Stimulated activated CD4-positive, alpha-beta T cell treated with anti-CD3 and anti-CD28 coated beads, TNF-alpha, amount 100 ng/mL, for 48 hours (primary cell): ENCODE measurements at regions not wholly inside any gene's neighbourhood (a gene's known extent, or its start where the extent isn't known, plus 50 kb on each side); places are given as distances from the start of the nearest gene placed in this dataset.

Experiments
- DNase-seq, 3 donors: peaks; one replicate each; pipeline ENCODE4 v3.0.0-alpha.2; 2020; ENCODE audit warnings: low read depth in 3 of 3

DNA sequence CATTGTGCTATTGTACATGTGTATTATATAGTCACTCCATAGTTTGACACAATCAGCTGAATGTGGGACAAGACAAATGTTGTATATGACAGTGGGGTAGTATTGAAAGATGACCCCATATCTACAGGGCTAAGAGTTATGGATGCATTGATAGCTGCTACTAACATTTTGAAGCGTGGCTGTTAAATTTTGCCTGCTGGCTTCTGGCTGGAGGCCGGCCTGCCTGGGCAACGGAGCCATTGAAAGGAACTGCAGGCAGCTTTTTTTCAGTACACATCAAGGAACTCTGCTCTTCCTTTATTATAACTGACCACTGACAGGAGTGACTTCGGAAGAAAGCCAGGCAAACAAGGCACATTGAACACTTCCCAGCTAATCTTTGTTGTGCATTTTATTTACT lies 76.1 kb upstream of the TMEM33 start:
- no peak for DNase-seq

GRCh38 chr4:41857226-41857641 lies 78.0 kb upstream of the TMEM33 start:
- no peak for DNase-seq

DNA sequence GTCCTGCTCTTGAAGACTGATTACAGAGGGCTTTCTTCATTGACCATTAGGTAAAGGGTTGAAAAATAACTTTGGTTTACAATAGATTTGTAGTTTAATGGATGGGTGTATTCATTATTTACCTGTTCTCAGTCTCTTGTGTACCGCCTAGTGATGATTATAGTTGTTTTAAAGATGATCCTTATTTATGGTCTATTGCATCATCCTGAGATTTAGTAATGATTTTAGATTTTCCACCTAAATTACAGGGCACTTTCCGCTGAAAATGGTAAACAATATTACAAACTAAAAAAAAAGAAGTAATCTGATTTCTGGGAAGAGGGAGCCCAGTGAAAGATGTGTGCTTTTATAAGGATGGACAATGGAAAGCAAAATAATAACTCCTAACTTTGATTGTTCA lies 78.4 kb upstream of the TMEM33 start:
- no peak for DNase-seq

DNA sequence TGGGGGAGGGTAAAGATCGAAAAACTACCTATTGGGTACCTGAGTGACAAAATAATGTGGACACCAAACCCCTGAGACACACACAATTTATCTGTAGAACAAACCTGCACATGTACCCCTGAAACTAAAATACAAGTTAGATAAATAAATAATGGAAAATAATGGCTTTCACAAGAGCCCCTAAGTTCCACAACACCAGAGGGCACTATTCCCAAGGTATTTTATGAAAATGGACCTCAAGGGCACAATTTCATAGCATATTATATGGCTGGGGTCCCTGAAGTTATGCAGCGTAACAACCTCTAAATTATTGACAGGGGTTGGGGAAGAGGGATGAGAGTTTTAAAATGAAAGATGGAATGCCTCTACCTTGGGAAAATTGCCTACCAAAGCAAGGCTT lies 81.3 kb upstream of the TMEM33 start:
- no peak for DNase-seq

GRCh38 chr4:41852229-41852628 lies 83.0 kb upstream of the TMEM33 start:
- DNase-seq = no peak

GRCh38 chr4:41851621-41852020 lies 83.6 kb upstream of the TMEM33 start:
- no peak for DNase-seq

GRCh38 chr4:41844327-41844726 lies 90.9 kb upstream of the TMEM33 start:
- DNase-seq = no peak

GRCh38 chr4:41839916-41840854 lies 91.7 kb upstream of the PHOX2B start:
- no peak for DNase-seq

DNA sequence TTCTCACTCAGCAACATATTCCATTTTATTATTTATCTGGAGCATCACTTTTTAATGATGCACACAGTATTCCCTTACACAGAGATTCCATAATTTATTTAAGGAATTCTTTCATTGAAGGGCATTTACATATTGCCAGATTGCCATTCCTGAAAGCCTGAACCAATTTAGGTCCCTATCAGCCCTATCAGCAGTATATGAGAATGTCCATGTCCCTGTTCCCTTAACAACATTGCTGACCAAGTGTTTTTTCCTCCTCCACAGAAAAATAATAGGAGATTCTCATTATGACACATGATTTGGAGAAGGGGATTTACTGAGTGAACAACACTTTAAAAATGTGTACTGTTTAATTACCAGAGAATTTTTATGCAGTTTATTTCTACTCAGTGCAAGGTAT lies 90.1 kb upstream of the PHOX2B start:
- no peak for DNase-seq

GRCh38 chr4:41835321-41835995 lies 86.9 kb upstream of the PHOX2B start:
- DNase-seq = no peak

DNA sequence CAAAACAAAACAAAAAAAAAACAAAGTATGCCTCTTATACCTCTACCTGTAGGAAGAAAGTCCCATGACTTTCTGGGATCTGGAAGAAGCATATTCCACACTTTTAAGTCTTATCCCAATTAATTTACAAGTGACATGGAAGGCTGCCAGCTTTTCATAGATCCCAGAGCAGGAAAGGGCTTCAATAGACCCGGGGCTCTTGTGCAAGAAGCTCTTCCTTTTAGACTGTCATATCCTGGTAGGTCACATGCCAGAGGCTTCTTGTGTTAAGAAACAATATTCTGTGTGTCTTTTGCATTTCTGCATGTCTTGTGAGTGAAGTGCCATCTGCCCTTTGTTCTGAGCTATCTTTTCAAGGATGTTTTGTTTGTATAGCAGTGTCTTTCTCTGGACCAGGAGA lies 84.4 kb upstream of the PHOX2B start:
- no peak for DNase-seq

DNA sequence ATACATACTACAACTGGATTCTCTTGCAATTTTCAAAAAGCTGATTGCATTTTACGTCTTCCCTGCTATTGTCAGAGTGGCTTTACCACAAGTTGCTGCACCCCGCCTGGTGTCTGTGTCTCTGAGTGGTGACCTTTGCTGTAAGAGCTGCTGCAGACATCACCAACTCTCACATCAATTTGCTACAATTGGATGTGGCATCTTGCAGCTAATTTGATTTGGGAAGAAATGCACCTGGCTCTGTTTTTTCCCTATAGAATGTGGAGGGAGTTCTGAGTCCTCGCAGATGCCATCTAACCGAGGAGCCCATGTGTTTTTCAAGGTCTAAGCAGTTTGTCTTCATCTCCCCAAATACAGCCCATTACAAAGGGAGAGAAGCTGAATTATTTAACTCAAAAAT lies 73.8 kb upstream of the PHOX2B start:
- DNase-seq = no peak

- DNase-seq = no peak
Observed at GRCh38 chr4:41820473-41820872, 71.9 kb upstream of the PHOX2B start.

GRCh38 chr4:41819621-41820020 lies 71.1 kb upstream of the PHOX2B start:
- DNase-seq = no peak

GRCh38 chr4:41815473-41815872 lies 66.9 kb upstream of the PHOX2B start:
- no peak for DNase-seq

- DNase-seq = no peak
Observed at GRCh38 chr4:41814565-41814964, 66.0 kb upstream of the PHOX2B start.

DNA sequence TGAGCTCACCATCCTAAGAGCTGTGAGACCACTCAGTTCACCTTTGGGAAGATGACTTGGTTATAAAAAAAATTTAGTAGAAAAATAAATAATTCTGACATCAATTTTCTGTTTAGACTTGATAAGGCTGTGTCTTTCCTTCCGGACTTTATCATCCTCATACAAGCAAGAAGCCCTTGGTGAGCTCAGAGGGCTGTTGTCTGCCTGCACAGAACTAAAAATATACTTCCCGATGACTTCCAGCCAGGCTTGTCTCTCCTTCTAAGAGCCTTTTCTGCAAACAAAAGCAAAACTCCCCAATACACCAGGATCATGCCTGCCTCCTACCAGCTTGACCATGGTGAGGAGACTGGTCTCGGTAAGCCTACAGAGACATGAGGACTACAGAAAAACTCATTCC lies 58.3 kb upstream of the PHOX2B start:
- no peak for DNase-seq

DNA sequence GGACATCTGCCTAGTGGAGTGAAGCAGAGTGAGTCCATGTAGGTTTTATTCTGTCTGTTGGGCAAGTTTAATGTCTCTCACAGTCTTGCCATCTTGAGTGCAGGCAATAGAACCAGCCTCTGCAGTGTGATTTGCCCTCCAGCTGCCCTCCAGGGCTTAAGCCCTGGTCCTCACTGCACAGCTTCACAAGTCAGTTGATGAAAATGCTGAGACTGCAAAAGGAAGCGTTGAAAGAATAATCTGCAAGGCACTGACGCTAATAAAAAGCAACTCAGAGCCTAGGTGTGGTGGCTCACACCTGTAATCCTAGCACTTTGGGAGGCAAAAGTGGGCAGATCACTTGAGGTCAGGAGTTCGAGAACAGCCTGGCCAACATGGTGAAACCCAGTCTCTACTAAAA lies 54.1 kb upstream of the PHOX2B start:
- DNase-seq = no peak

- DNase-seq = no peak
Observed at GRCh38 chr4:41799126-41799525, 50.6 kb upstream of the PHOX2B start.
